GM19463 (cell line): ENCODE measurements at regions not wholly inside any gene's neighbourhood (a gene's known extent, or its start where the extent isn't known, plus 50 kb on each side); places are given as distances from the start of the nearest gene placed in this dataset.

Experiments
- ATAC-seq: cut with Tn5 transposase; IDR thresholded peaks from one replicate; pipeline ENCODE4 v1.9.1; 2021; ENCODE audit warnings: mild to moderate bottlenecking, moderate library complexity; ENCODE audit not compliant: unreplicated experiment

GRCh38 chr13:105232006-105232405, 1303.5 kb downstream of the EFNB2 start:
- ATAC-seq, result no peak

- ATAC-seq, result no peak
These were observed 1303.9 kb downstream of the EFNB2 start for GRCh38 chr13:105231579-105231978.

DNA sequence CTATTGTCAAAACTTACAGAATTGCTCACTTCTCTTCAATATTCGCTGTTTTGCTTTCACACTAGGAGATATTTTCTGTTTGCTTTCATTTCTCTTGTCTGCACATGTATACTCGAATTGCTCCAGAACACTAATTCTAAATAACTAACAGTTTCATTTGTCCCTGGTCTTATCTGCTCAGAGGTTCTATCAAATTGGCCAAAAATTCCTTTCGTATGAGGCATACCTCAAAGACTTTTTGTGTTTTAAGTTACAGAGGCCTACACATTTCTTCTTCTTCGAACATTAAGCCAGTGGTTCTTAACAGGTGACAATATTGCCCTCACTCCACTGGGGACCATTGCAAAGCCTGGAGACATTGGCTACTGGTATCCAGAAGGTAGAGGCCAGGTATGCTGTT, 1314.6 kb downstream of the EFNB2 start:
- no peak for ATAC-seq

DNA sequence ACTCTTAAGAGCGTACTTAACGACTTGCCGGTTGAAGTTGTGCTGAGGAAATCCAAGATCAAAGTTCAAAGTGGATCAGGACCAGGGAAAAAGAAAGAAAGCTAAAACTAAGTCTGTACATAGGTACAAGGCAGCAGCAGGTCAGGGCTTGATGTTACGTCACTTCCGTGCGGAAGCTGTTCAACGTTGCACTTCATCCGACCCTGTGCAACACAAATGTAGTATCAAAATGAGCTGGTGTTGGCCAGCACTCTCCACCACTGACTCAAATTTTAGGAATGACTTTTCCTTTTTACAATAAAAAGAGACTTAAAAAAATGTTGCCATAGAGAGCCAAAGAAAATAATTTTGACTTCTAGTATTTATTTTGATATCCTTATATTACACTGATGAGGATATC, 1315.4 kb downstream of the EFNB2 start:
- no peak for ATAC-seq

DNA sequence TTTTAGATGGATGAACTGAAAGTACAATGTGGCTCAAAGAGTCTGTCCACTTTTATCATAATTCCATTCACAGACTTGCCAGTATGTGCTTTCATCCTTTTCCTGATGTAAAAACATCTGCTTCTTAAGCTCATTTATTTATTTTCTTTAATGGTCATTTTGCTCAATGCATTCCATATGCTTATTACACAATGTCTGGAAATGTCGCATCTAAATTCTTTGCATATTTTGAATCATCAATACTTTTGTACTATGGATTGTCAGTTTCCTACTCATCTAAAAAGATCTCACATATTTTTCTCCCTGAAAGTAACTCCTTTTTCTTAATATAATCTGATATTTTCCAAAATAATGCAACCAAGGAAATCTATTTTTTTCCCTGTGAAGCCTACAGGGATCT, 1315.8 kb downstream of the EFNB2 start:
- no peak for ATAC-seq

- no peak for ATAC-seq
These were observed 1322.0 kb downstream of the EFNB2 start for GRCh38 chr13:105213512-105213911.

- ATAC-seq, result no peak
These were observed 1327.7 kb downstream of the EFNB2 start for GRCh38 chr13:105207572-105208293.

DNA sequence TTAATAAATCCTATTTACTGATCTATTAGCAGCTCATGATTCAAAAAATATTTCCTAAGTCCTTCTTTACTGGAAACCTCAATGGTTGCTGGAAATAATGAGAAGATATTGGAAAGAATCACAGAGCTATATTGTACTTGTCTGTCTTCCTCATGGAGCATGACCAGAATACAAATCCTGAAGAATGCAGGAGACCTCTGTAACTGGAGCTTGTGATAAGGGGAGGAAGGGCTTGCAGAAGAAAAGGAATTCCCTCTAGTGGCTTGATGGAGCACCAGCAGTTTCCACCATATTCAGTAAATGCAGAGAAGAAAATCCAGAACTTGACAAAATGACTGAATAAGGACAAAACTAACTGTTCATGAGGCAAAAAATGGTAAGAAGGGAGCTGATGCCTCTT, 1333.1 kb downstream of the EFNB2 start:
- ATAC-seq, result no peak

DNA sequence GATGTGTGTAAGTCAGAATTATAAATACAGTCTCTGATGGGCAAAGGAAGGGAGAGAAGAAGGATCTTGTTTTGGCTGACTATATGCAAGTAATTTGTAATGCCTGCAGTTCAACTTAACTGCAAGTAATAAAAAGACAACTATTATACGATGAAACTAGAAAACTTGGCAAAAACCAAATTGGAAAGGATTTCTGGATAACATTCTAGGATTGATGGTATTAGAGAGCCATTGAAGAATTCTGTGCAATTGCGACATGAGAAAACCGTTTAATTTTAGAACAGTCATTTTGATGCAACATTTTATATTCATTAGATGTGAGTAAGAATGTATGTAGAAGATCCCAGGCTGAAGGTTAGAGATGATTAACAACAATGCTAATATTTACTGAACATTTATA, 1334.1 kb downstream of the EFNB2 start:
- no peak for ATAC-seq

- ATAC-seq, result no peak
These were observed 1335.3 kb downstream of the EFNB2 start for GRCh38 chr13:105200181-105200580.

DNA sequence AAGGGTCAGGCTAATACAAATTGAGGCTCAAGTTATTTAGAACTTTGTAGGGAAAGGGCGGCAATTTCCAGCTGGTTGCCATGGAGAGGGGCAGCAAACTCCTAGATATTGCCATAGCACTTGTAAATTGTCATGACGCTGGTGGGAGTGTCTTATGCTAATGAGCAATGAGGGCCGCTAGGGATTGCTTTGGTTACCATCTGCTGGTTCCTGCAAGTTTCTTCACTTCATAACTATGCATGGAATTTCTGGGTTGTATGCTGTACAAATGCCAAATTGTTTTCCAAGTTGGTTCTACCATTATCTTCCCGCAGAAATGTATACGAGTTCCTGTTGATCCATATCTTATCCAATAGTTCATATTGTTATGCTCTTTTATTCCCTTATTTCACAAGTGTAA, 1339.4 kb downstream of the EFNB2 start:
- ATAC-seq, result no peak

DNA sequence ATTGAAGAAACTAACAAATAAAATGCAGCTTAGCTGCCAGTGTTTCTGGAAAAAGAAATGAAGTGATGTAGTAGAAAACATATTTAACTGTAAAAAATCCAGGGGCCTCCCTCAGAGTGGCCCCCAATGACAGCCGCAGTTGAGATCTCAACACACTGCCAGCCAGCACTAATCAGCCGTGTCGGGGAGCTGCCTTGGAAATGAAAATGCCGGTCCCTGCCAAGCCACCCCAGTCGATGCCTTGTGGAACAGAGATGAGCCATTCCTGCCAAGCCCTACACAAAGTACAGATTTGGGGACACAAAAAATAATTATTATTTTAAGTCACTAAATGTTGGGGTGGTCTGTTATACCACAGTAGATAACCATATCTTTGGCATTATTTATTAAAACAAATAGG, 1342.4 kb downstream of the EFNB2 start:
- ATAC-seq, result no peak

GRCh38 chr13:105184201-105184600, 1351.3 kb downstream of the EFNB2 start:
- no peak for ATAC-seq

DNA sequence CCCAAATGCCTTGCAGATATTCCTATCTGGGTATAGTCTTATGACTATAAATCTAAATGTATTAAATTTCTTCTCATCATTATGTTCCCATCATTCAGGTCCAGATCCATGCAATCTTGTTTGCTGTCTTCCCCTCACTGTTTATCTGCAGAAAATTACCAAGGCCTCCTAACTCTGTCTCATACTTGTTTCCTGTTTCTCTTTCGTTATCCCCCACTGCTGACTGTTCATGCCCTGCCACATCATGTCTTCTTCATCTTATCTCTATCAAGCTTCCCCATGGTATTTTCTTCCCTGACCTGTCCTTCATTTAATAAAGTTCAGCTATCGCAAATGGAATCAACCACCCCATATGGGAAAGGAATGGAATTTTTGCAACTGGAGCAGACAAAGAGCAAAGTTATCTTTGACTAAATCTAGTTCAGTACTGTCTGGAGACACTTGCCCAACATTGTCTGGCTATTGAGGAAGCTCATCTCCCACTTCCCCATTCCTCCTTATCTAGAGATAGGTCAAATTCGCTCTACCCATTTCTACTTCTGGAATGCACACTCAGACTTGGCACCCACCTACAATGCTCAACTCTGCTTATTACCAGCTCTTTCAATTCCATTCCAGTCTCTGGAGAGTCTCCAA, 1358.1 kb downstream of the EFNB2 start:
- no peak for ATAC-seq

DNA sequence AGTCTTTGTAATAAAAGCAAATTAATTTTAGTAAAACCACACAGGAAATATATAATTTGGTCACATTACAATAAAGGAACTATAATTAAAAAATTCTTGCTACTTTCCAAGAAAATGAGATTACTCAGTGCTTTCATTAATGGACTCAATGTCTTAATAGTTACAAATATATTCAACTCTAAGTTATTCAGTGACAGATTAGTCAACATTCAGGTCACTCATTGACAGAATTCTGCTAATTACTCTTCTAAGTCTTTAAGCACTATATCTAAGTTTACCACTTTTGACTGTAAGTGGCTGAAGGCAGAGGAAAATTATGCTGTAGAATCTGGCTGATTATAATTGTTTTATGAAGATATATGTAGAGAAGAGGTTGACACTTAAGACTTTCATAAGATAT, 1365.0 kb downstream of the EFNB2 start:
- no peak for ATAC-seq

DNA sequence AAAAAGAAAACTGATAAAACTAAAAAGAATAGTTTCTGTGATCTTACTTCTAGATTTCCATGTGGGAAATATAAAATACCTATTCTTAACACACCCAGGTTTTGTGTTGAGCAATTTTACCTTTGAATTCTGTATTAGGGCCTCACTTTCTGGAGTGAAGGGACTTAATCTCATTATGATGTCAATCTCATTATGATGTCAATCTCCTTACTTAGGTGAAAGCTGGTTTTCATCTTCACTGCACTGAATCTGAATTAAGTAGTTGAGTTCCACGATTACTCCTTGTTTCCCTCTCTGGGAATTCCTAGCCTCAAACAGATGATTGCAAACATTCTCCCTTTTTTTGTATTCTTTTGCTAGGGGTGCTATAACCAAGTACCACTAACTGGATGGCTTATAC, 1367.2 kb downstream of the EFNB2 start:
- ATAC-seq, result no peak

DNA sequence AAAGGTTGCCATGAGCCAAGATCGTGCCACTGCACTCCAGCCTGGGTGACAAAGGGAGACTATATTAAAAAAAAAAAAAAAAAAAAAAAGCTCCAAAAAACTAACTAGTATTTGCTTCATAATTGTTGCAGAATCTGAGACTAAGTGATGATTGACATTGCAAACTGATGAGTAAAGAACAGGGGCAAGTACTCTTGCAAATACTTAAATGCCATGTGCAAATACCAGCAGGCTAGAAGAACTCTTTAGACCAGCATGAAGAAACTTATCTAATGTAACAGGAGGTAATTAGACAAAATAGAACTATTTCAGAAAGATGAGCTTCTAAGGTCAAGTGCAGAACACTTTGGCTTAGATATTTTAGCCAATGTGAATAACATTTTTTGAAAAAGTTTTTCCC, 1368.1 kb downstream of the EFNB2 start:
- ATAC-seq, result no peak

GRCh38 chr13:105165449-105166125, 1369.9 kb downstream of the EFNB2 start:
- ATAC-seq, result peak; percentile 67

DNA sequence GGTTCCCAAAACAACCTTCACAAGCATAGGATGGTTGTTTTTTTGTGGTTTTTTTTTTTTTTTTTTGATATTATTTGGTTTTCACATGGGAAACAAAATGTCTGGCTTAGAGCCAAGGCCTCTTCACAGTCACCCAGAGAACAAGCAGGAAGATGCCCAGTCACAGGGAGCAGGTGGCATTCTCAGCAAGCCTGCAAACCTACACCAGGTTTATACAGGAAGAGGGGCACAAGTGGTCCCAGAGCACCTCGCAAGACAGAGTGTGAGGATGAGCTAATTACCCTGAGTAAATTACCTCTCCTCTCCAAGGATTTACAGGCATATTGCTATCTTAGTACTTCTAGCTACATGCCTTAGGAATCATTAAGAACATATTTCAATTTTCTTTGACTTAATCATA, 1375.6 kb downstream of the EFNB2 start:
- no peak for ATAC-seq

- no peak for ATAC-seq
These were observed 1381.9 kb downstream of the EFNB2 start for GRCh38 chr13:105153611-105154010.

- ATAC-seq, result no peak
These were observed 1383.8 kb downstream of the EFNB2 start for GRCh38 chr13:105151639-105152038.

DNA sequence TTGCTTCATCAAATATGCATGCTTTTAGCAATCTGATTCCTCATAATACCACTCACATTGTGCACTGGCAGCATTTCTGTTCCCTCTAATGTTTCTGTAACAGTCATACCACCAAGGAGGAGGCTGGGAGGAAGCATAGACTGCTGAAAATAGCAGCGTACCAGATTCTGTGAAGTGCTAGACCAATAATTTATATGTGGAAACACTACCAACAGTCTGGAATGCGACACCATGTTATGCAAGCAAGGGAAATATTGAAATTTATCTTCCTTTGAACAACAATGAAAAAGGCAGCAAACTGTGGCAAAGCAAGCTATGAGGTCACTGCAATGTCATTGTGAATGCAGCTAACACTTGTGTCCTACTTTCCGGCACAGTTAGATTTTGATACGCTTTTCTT, 1388.0 kb downstream of the EFNB2 start:
- ATAC-seq, result no peak
